ENCODE measurements at regions not wholly inside any gene's neighbourhood (a gene's known extent, or its start where the extent isn't known, plus 50 kb on each side); places are given as distances from the start of the nearest gene placed in this dataset.

GRCh38 chr6:9315966-9316650 is 880.8 kb upstream of the SLC35B3 start:
- TF ChIP-seq, protein P1, sequence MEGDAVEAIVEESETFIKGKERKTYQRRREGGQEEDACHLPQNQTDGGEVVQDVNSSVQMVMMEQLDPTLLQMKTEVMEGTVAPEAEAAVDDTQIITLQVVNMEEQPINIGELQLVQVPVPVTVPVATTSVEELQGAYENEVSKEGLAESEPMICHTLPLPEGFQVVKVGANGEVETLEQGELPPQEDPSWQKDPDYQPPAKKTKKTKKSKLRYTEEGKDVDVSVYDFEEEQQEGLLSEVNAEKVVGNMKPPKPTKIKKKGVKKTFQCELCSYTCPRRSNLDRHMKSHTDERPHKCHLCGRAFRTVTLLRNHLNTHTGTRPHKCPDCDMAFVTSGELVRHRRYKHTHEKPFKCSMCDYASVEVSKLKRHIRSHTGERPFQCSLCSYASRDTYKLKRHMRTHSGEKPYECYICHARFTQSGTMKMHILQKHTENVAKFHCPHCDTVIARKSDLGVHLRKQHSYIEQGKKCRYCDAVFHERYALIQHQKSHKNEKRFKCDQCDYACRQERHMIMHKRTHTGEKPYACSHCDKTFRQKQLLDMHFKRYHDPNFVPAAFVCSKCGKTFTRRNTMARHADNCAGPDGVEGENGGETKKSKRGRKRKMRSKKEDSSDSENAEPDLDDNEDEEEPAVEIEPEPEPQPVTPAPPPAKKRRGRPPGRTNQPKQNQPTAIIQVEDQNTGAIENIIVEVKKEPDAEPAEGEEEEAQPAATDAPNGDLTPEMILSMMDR (IDR thresholded peaks at IDR 0.05) = no peak
- Histone ChIP-seq H3K27ac (no peak overlapping the region), H3K4me3 (no peak overlapping the region), H3K27me3 (ENCODE audit: low read depth) (no peaks in the 10 kb centered on the region), H3K36me3 (no peaks in the 10 kb centered on the region), H3K4me1 (no peaks in the 10 kb centered on the region), H3K9me3 (no peaks in the 10 kb centered on the region)
- intact Hi-C loops (cut with DNase I) = no loop called here
- no peak for ATAC-seq
- DNase-seq = no peak

- no peak overlapping the region for H3K27ac ChIP-seq
- no peaks in the 10 kb centered on the region for H3K27me3 ChIP-seq (ENCODE audit: low read depth)
- intact Hi-C loops (cut with DNase I) = no loop called here
- H3K4me1 ChIP-seq = no peaks in the 10 kb centered on the region
- no peak for DNase-seq
- no peak overlapping the region for H3K4me3 ChIP-seq
- TF ChIP-seq, protein P1 (IDR thresholded peaks at IDR 0.05) = no peak
- H3K9me3 ChIP-seq = no peaks in the 10 kb centered on the region
- H3K36me3 ChIP-seq = no peaks in the 10 kb centered on the region
- ATAC-seq = no peak
Observed at GRCh38 chr6:9308284-9308683, 872.9 kb upstream of the SLC35B3 start.

DNA sequence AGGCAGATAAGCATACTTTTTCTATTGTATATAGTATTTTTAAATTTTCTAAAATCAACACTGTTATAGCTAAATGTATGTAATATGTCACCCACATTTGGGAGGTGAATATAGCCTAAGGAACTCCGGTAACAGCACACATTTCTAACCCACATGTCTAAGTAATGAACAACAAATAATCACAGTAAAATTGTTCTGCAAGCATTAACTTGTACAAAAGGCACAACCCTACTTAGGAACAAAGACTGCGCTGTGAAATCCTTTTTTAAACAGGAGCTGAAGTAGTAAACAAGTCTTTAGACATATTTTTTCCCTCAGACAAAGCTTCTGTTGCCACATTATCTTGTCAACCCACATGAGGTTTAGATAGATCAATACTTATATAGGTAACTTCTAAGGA is 872.4 kb upstream of the SLC35B3 start:
- Histone ChIP-seq H3K9me3 (no peaks in the 10 kb centered on the region), H3K4me1 (no peaks in the 10 kb centered on the region), H3K27ac (no peak overlapping the region), H3K27me3 (ENCODE audit: low read depth) (no peaks in the 10 kb centered on the region), H3K4me3 (no peak overlapping the region), H3K36me3 (no peaks in the 10 kb centered on the region)
- ATAC-seq (no peak), DNase-seq (no peak)
- intact Hi-C loops (cut with DNase I) = no loop called here
- TF ChIP-seq, protein P1 (IDR thresholded peaks at IDR 0.05) = no peak

- Histone ChIP-seq H3K9me3 (no peaks in the 10 kb centered on the region), H3K36me3 (no peaks in the 10 kb centered on the region), H3K4me3 (no peak overlapping the region), H3K27me3 (ENCODE audit: low read depth) (no peaks in the 10 kb centered on the region), H3K4me1 (no peaks in the 10 kb centered on the region), H3K27ac (no peak overlapping the region)
- ATAC-seq = no peak
- intact Hi-C loops (cut with DNase I) = no loop called here
- TF ChIP-seq, protein P1 (IDR thresholded peaks at IDR 0.05) = no peak
- DNase-seq = no peak
Observed at GRCh38 chr6:9307187-9307586, 871.8 kb upstream of the SLC35B3 start.

- Histone ChIP-seq H3K36me3 (no peaks in the 10 kb centered on the region), H3K4me3 (no peak overlapping the region), H3K4me1 (no peaks in the 10 kb centered on the region), H3K27me3 (ENCODE audit: low read depth) (no peaks in the 10 kb centered on the region), H3K9me3 (peaks cover 5% of the 10 kb centered on the region), H3K27ac (no peak overlapping the region)
- intact Hi-C loops (cut with DNase I) = no loop called here
- DNase-seq (no peak), ATAC-seq (no peak)
- TF ChIP-seq, protein P1 (IDR thresholded peaks at IDR 0.05) = no peak
Observed at GRCh38 chr6:9295644-9296043, 860.3 kb upstream of the SLC35B3 start.

All from lower lobe of right lung (tissue), 2 donors.